Stimulated activated CD8-positive, alpha-beta memory T cell treated with anti-CD3 and anti-CD28 coated beads, Interleukin-15, amount 100 ng/mL, for 4 hours (primary cell): ENCODE measurements at regions not wholly inside any gene's neighbourhood (a gene's known extent, or its start where the extent isn't known, plus 50 kb on each side); places are given as distances from the start of the nearest gene placed in this dataset.
"Not testable (repeated sequence)": the region's sequence is repeated elsewhere in the genome, so short reads cannot be mapped to it uniquely, and the experiment has no call there.

ENCODE experiments used
- DNase-seq, 2 donors: peaks; one replicate each; pipeline ENCODE4 v3.0.0-alpha.2; 2020; ENCODE audit warnings: low read depth in 2 of 2

DNA sequence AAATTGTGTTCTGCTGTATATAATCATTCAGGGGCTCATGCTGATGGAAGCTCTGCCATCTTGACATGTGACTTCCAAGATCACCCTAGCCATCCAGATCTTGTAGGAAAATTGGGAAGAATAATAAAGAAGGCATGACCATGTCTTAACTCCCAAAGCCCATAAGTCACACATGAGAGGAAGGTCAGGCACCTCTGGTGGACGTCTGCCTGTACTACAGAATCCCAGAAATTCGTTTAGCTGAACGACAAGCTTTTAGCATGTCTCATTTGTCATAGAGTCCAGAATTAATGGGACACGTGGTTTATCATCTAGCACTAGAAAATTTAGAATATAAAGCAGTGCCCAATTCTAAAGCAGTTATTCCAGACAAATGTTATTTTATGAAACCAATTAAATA is 212.7 kb downstream of the CENPC start:
- DNase-seq: no peak

GRCh38 chr4:67328393-67328792 is 216.9 kb downstream of the CENPC start:
- no peak for DNase-seq

GRCh38 chr4:67328018-67328278 is 217.4 kb downstream of the CENPC start:
- no peak for DNase-seq

DNA sequence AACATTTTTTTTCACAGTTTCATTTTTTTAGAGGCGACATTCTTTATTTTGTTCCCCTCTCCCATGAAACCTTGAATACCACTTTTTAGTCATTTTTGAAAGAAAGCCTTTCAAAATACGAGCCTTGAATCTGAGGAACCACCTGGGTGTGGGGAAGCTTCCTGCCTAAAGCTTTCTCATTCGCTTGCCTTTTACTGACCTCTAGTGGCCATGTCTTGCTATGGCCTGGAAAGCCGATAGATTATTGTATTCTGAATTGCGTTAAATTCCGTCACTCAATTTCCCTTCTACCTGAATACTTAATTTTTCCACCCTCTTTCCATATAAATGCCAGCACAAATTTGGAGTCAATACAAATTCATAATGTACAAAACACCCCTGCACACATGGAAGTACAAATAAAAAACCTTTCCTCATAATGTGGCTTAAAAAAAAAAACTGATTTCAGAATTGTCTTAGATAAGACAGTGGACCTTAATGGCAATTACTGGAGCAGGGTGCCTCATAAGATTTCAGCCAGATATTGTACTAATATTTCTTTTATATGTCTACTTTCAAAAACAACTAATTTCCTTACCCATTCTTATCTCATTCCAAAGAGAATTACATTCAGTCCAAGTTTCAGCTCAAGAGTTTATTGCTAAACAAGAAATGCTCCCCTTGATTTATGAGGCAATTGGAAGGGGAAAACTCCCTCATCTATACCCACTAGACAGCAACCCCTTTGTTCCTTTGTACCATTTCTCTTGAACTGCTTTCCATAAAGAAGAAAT is 217.9 kb downstream of the CENPC start:
- peak in 1 of 2 donors; percentile 13 for DNase-seq

- no peak for DNase-seq
These were observed 219.5 kb downstream of the CENPC start for GRCh38 chr4:67325791-67326190.

DNA sequence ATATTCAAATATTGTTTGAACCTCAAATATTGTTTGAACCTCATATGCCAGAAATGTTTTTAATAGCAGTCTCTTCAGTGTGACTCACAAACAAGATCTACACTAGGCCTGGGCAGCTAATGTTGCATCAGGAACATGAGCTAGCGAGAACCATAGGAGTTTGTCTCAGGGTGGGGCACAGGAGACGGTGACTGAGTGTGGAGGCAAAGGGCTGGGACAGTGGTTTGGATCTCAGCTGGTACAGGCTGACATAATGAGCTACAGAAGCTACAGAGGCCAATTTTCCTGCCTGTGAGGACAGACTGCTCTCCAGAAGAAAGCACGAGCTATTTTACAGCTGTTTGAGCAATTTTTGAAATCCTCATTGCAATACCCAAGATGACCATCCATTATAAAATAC is 224.7 kb downstream of the CENPC start:
- no peak for DNase-seq

DNA sequence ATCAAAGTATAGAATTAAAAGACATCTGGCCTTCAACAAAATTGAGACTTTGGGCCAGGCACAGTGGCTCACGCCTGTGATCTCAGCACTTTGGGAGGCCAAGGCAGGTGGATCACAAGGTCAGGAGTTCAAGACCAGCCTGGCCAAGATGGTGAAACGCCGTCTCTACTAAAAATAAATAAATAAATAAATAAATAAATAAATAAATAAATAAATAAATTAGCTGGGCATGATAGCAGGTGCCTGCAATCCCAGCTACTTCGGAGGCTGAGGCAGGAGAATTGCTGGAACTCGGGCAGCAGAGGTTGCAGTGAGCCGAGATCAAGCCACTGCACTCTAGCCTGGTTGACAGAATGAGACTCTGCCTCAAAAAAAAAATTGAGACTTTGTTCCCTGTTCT is 225.7 kb downstream of the CENPC start:
- not testable (repeated sequence) for DNase-seq

DNA sequence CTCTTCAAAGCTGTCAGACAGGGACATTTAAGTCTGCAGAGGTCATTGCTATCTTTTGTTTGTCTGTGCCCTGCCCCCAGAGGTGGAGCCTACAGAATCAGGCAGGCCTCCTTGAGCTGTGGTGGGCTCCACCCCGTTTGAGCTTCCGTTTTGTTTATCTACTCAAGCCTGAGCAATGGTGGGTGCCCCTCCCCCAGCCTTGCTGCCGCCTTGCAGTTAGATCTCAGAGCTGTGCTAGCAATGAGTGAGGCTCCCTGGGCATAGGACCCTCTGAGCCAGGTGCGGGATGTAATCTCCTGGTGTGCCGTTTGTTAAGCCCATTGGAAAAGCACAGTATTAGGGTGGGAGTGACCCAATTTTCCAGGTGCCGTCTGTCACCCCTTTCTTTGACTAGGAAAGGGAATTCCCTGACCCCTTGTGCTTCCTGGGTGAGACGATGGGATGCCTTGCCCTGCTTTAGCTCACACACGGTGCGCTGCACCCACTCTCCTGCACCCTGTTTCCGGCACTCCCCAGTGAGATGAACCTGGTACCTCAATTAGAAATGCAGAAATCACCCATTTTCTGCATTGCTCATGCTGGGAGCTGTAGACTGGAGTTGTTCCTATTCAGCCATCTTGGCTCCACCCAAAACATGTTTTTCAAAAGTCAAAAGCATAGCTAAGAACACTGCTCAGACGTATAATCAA is 244.7 kb downstream of the CENPC start:
- not testable (repeated sequence) for DNase-seq

DNA sequence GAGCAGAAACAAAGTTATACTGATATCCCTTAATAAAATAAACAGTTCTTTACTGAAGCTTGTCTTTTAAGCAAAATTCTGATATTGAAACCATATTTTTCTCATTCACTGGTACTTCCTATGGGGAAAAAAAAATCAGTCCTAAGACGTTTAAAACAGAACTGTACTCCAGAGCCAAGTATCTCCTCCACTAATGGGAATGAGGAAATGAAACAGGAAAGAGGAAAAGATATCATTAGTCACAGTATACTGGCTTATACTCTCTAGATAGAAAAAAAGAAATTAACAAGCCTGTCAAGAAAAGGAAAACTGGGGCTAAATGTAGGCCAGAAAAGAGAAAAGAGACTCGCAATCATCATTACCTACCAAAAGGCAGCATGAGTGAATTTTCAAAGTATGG is 252.7 kb downstream of the CENPC start:
- no peak for DNase-seq

GRCh38 chr4:67292045-67292444 is 253.3 kb downstream of the CENPC start:
- no peak for DNase-seq

GRCh38 chr4:67291644-67292043 is 253.7 kb downstream of the CENPC start:
- no peak for DNase-seq

GRCh38 chr4:67288964-67289363 is 256.3 kb downstream of the CENPC start:
- no peak for DNase-seq

GRCh38 chr4:67286724-67287123 is 258.6 kb downstream of the CENPC start:
- DNase-seq: no peak

DNA sequence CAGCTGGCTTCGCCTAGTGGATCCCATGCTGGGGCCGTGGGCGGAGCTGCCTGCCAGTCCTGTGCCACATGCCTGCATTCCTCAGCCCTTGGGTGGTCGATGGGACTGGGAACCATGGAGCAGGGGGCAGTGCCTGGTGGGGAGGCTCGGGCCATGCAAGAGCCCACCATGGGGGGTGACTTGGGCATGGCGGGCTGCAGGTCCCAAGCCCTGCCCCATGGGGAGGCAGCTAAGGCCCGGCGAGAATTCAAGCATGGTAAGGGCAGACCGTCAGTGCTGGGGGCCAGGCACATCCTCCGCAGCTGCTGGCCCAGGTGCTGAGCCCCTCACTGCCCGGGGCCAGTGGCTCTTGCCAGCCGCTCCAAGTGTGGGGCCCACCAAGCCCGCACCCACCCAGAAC is 262.6 kb downstream of the CENPC start:
- DNase-seq: no peak

DNA sequence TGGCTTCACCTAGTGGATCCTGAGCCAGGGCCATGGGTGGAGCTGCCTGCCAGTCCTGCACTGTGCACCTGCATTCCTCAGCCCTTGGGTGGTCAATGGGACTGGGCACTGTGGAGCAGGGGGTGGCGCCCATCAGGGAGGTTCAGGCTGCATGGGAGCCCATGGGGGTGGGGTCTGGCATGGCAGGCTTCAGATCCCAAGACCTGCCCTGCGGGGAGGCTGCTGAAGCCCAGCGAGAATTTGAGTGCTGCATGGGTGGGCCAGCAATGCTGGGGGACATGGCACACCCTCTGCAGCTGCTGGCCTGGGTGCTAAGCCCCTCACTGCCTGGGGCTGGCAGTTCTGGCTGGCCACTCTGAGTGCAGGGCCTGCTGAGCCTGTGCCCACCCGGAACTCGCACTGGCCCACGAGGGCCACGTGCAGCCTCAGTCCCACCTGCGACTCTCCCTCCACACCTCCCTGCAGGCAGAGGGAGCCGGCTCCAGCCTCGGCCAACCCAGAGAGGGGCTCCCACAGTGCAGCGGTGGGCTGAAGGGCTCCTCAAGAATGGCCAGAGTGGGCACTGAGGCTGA is 270.0 kb downstream of the CENPC start:
- DNase-seq: no peak

DNA sequence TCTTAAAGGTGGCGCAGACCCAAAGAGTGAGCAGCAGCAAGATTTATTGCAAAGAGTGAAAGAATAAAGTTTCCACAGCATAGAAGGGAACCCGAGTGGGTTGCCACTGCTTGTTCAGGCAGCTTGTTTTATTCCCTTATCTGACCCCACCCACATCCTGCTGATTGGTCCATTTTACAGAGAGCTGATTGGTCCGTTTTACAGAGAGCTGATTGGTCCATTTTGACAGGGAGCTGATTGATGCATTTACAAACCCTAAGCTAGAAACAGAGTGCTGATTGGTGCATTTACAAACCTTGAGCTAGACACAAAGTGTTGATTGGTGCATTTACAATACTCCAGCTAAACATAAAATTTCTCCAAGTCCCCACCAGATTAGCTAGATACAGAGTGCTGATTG is 270.6 kb downstream of the CENPC start:
- DNase-seq: not testable (repeated sequence)

- no peak for DNase-seq
These were observed 271.6 kb downstream of the CENPC start for GRCh38 chr4:67273666-67274065.

GRCh38 chr4:67261971-67262370 is 283.3 kb downstream of the CENPC start:
- no peak for DNase-seq

GRCh38 chr4:67256388-67257043 is 288.8 kb downstream of the CENPC start:
- no peak for DNase-seq

GRCh38 chr4:67250131-67250896 is 295.0 kb downstream of the CENPC start:
- no peak for DNase-seq

DNA sequence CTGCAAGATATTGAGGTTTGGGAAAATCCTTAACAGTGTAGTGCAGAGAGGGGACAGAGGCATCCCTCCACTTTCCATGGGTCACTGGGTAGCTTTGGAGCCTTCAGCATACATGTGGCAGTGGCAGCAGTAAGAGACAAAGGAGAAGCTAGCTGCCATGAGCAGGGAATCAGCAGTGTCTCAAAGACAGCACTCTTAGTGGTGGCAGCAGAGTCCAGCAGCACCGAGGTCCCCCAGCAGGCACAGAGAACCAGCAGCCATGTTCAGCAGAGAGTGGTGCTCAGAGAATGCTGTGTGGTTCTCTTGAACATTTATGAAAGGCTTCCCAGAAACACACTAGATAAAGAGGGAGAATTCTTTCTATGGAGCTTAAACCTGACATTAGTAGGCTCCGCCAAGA is 308.5 kb downstream of the CENPC start:
- no peak for DNase-seq

GRCh38 chr4:67236318-67236717 is 309.0 kb downstream of the CENPC start:
- DNase-seq: no peak
